H9 (cell line): ENCODE measurements at regions not wholly inside any gene's neighbourhood (a gene's known extent, or its start where the extent isn't known, plus 50 kb on each side); places are given as distances from the start of the nearest gene placed in this dataset.

Experiments
- DNase-seq: peaks from one replicate; pipeline ENCODE4 v3.0.0-alpha.2; 2017
- H2AFZ ChIP-seq: one replicate; pipeline ENCODE4 v1.6.1; 2013; ENCODE audit warnings: mild to moderate bottlenecking, low read length, control low read depth, moderate library complexity
- H2AK5ac ChIP-seq: 2 replicates; pipeline ENCODE4 v1.6.1; 2013; ENCODE audit warnings: low read length, control low read depth, mixed read lengths; ENCODE audit not compliant: insufficient read length
- H2BK120ac ChIP-seq: one replicate; pipeline ENCODE4 v1.6.1; 2013; ENCODE audit warnings: low read depth, mild to moderate bottlenecking, low read length, control low read depth, inconsistent platforms; ENCODE audit not compliant: poor library complexity, severe bottlenecking
- H2BK12ac ChIP-seq: 2 replicates; pipeline ENCODE4 v1.6.1; 2013; ENCODE audit warnings: low read length, control low read depth, mixed read lengths, low read depth; ENCODE audit not compliant: insufficient read length
- H2BK15ac ChIP-seq: 2 replicates; pipeline ENCODE4 v1.6.1; 2013; ENCODE audit warnings: low read depth, low read length, control low read depth
- H2BK20ac ChIP-seq: one replicate; pipeline ENCODE4 v1.6.1; 2013; ENCODE audit warnings: low read depth, mild to moderate bottlenecking, low read length, control low read depth, inconsistent platforms; ENCODE audit not compliant: poor library complexity, severe bottlenecking
- H2BK5ac ChIP-seq: 2 replicates; pipeline ENCODE4 v1.6.1; 2013; ENCODE audit warnings: low read length, control low read depth, mixed read lengths; ENCODE audit not compliant: insufficient read length
- H3K14ac ChIP-seq: 2 replicates; pipeline ENCODE4 v1.6.1; 2013; ENCODE audit warnings: low read length, control low read depth; ENCODE audit not compliant: insufficient read depth
- H3K18ac ChIP-seq: 2 replicates; pipeline ENCODE4 v1.6.1; 2013; ENCODE audit warnings: low read depth, mild to moderate bottlenecking, mixed read lengths, low read length, control low read depth; ENCODE audit not compliant: insufficient read length
- H3K23ac ChIP-seq: 2 replicates; pipeline ENCODE4 v1.6.1; 2013; ENCODE audit warnings: low read length, control low read depth, mixed read lengths, low read depth; ENCODE audit not compliant: insufficient read length
- H3K23me2 ChIP-seq: 2 replicates; pipeline ENCODE4 v1.6.1; 2013; ENCODE audit warnings: low read depth, mild to moderate bottlenecking, mixed read lengths, low read length, control low read depth; ENCODE audit not compliant: insufficient read length, poor library complexity, severe bottlenecking
- H3K27ac ChIP-seq: 2 replicates; pipeline ENCODE4 v1.5.1; 2013; ENCODE audit warnings: low read length, control low read depth, mixed read lengths, low read depth; ENCODE audit not compliant: insufficient read length
- H3K27me3 ChIP-seq: 2 replicates; pipeline ENCODE4 v1.6.1; 2013; ENCODE audit warnings: low read length, control low read depth, inconsistent platforms; ENCODE audit not compliant: insufficient read depth
- H3K4ac ChIP-seq: 2 replicates; pipeline ENCODE4 v1.6.1; 2013; ENCODE audit warnings: low read depth, mild to moderate bottlenecking, control low read depth, inconsistent platforms, low read length, moderate library complexity
- H3K4me1 ChIP-seq: 2 replicates; pipeline ENCODE4 v1.6.1; 2013; ENCODE audit warnings: low read length, control low read depth, inconsistent platforms; ENCODE audit not compliant: insufficient read depth
- H3K4me2 ChIP-seq: 2 replicates; pipeline ENCODE4 v1.6.1; 2013; ENCODE audit warnings: low read length, control low read depth, mixed read lengths; ENCODE audit not compliant: insufficient read length, insufficient read depth
- H3K56ac ChIP-seq: 2 replicates; pipeline ENCODE4 v1.6.1; 2013; ENCODE audit warnings: low read depth, mild to moderate bottlenecking, mixed read lengths, low read length, control low read depth; ENCODE audit not compliant: insufficient read length
- H3K79me1 ChIP-seq: 2 replicates; pipeline ENCODE4 v1.6.1; 2013; ENCODE audit warnings: low read depth, mild to moderate bottlenecking, moderate library complexity, low read length, control low read depth, inconsistent platforms; ENCODE audit not compliant: insufficient read depth, poor library complexity, severe bottlenecking
- H3K79me2 ChIP-seq: 2 replicates; pipeline ENCODE4 v1.6.1; 2013; ENCODE audit warnings: low read length, control low read depth, inconsistent platforms; ENCODE audit not compliant: insufficient read depth
- H3K9ac ChIP-seq: 2 replicates; pipeline ENCODE4 v1.6.1; 2013; ENCODE audit warnings: low read length, control low read depth, mixed read lengths; ENCODE audit not compliant: insufficient read length; ENCODE audit errors: extremely low read depth
- H3K9me3 ChIP-seq: one replicate; pipeline ENCODE4 v1.6.1; 2013; ENCODE audit warnings: low read depth, low read length, inconsistent platforms; ENCODE audit not compliant: control insufficient read depth
- H3T11ph ChIP-seq: one replicate; pipeline ENCODE4 v1.6.1; 2013; ENCODE audit warnings: mild to moderate bottlenecking, low read length, control low read depth, inconsistent platforms
- H4K20me1 ChIP-seq: one replicate; pipeline ENCODE4 v1.6.1; 2013; ENCODE audit not compliant: control insufficient read depth, insufficient read length, insufficient read depth
- H4K5ac ChIP-seq: 2 replicates; pipeline ENCODE4 v1.6.1; 2013; ENCODE audit warnings: low read depth, mild to moderate bottlenecking, mixed read lengths, low read length, control low read depth; ENCODE audit not compliant: insufficient read length
- H4K8ac ChIP-seq: replicated peaks from 2 replicates; pipeline ENCODE4 v1.6.1; 2013; ENCODE audit warnings: low read length, control low read depth, mixed read lengths, low read depth; ENCODE audit not compliant: insufficient read length
- H4K91ac ChIP-seq: 2 replicates; pipeline ENCODE4 v1.6.1; 2013; ENCODE audit warnings: low read depth, mild to moderate bottlenecking, moderate library complexity, mixed read lengths, low read length, control low read depth; ENCODE audit not compliant: insufficient read length
- H3K27ac Mint-ChIP-seq, 3 experiments: 2 replicates in 2 of 3; 3 replicates in 1 of 3; pipeline ENCODE4 v1.8.0; 2020 to 2021; ENCODE audit warnings: mixed read lengths in 3 of 3, mild to moderate bottlenecking in 1 of 3, moderate library complexity in 1 of 3
- H3K27me3 Mint-ChIP-seq: 2 replicates; pipeline ENCODE4 v1.8.0; 2021; ENCODE audit warnings: low read depth, mild to moderate bottlenecking, moderate library complexity, mixed read lengths
- H3K36me3 Mint-ChIP-seq, 3 experiments: 2 replicates in 2 of 3; 3 replicates in 1 of 3; pipeline ENCODE4 v1.8.0; 2020 to 2021; ENCODE audit warnings: low read depth in 3 of 3, mixed read lengths in 3 of 3; ENCODE audit not compliant: insufficient read depth in 1 of 3
- H3K4me1 Mint-ChIP-seq, 2 experiments: 2 replicates each; pipeline ENCODE4 v1.8.0; 2020; ENCODE audit warnings: mixed read lengths in 2 of 2
- H3K4me3 Mint-ChIP-seq, 2 experiments: 2 replicates in 1 of 2; 3 replicates in 1 of 2; pipeline ENCODE4 v1.8.0; 2020 to 2021; ENCODE audit warnings: mild to moderate bottlenecking in 2 of 2, mixed read lengths in 2 of 2, moderate library complexity in 1 of 2
- H3K9me3 Mint-ChIP-seq, 2 experiments: 2 replicates in 1 of 2; 3 replicates in 1 of 2; pipeline ENCODE4 v1.8.0; 2020; ENCODE audit warnings: mild to moderate bottlenecking in 2 of 2, mixed read lengths in 2 of 2, moderate library complexity in 1 of 2
- CTCF ChIP-seq: fragments of 200-600 bp; sonication (generic); conservative IDR thresholded peaks from 3 replicates; pipeline ENCODE4 v1.8.0; 2021; ENCODE audit warnings: antibody characterized with exemption, mild to moderate bottlenecking
- WGBS: extraction: QIAGEN DNeasy Blood & Tissue Kit; methylation state at CpG from one replicate; pipeline ENCODE4 v1.1.7; 2013; ENCODE audit warnings: missing lambda C conversion rate, low lambda C conversion rate, mixed read lengths; ENCODE audit not compliant: insufficient read length; ENCODE audit errors: extremely low coverage; 5-methylcytosine and 5-hydroxymethylcytosine counted together

- H3K56ac ChIP-seq = no peak overlapping the region
- no peak overlapping the region for H3K27ac ChIP-seq
- no peak overlapping the region for H3K14ac ChIP-seq
- Mint-ChIP-seq H3K27ac (no peak overlapping the region; a peak in 1 of 7 replicates), H3K36me3 (no peaks in the 10 kb centered on the region; a peak in 2 of 7 replicates), H3K4me1 (no peaks in the 10 kb centered on the region), H3K27me3 (peaks cover 6% of the 10 kb centered on the region), H3K9me3 (no peaks in the 10 kb centered on the region; a peak in 3 of 5 replicates), H3K4me3 (no peak overlapping the region)
- H2BK120ac ChIP-seq = no peak overlapping the region
- TF ChIP-seq CTCF = no peak
- H2AK5ac ChIP-seq = no peak overlapping the region
- no peak overlapping the region for H2BK15ac ChIP-seq
- no peak overlapping the region for H2BK5ac ChIP-seq
- H3K4me2 ChIP-seq = no peak overlapping the region
- no peaks in the 10 kb centered on the region for H3K23me2 ChIP-seq
- H3T11ph ChIP-seq = no peak overlapping the region
- no peak overlapping the region for H4K5ac ChIP-seq
- no peak overlapping the region for H3K4ac ChIP-seq
- no peaks in the 10 kb centered on the region for H3K79me1 ChIP-seq
- H2BK20ac ChIP-seq = no peak overlapping the region
- no peaks in the 10 kb centered on the region for H4K20me1 ChIP-seq
- no peak overlapping the region for H3K9ac ChIP-seq
- H4K8ac ChIP-seq = no peak overlapping the region
- H2AFZ ChIP-seq = no peak overlapping the region
- WGBS = no CpG with 5 or more reads among the region's 15 CpGs
- H3K23ac ChIP-seq = no peak overlapping the region
- no peak overlapping the region for H2BK12ac ChIP-seq
- H3K18ac ChIP-seq = no peak overlapping the region
- no peak for DNase-seq
- no peak overlapping the region for H4K91ac ChIP-seq
- no peaks in the 10 kb centered on the region for H3K79me2 ChIP-seq
- H3K4me1 ChIP-seq = no peaks in the 10 kb centered on the region
- no peaks in the 10 kb centered on the region for H3K27me3 ChIP-seq
- H3K9me3 ChIP-seq = no peaks in the 10 kb centered on the region
Observed at GRCh38 chr10:43961523-43962345, 313.1 kb upstream of the ZNF32 start.
